Right lobe of liver (tissue), 4 donors: ENCODE measurements at regions not wholly inside any gene's neighbourhood (a gene's known extent, or its start where the extent isn't known, plus 50 kb on each side); places are given as distances from the start of the nearest gene placed in this dataset.

ENCODE experiments used
- POLR2A ChIP-seq: fragments of 450-650 bp; IDR thresholded peaks from one replicate; pipeline ENCODE4 v1.6.1; 2017; ENCODE audit warnings: antibody characterized with exemption, mild to moderate bottlenecking
- TF ChIP-seq, protein P1 (sequence below), 4 donors: fragments of 200-600 bp in 3 of 4; fragments of 450-650 bp in 1 of 4; IDR thresholded peaks; one replicate each; pipeline versions ENCODE4 v1.5.1 to v1.8.0; 2016 to 2022; ENCODE audit warnings: antibody characterized with exemption in 4 of 4, mild to moderate bottlenecking in 2 of 4
- donor health status: DM: no; HTN: no; CAD: no.
- donor health status: DM: no; HTN: no; CAD: no.
- donor health status: DM: no; HTN: yes; CAD: no.

DNA sequence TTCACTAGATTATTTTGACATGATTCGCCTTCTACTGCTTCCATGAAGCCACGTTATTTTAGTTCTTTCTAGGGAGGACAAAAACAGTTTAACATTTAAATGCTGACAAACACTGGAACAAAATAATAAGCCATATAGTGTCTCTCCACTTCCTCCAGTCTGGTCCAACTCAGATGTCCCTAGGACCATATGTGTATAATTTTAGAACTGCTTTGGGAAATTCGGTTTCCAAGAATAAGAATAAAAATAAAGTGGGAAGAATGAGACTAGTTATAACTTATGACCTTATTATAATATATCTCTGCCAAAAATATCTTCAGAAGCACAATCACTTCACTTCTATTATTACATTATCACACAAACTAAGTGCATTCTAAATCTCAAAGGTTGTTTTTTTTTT is 164.4 kb upstream of the POF1B start:
- TF ChIP-seq, protein P1, sequence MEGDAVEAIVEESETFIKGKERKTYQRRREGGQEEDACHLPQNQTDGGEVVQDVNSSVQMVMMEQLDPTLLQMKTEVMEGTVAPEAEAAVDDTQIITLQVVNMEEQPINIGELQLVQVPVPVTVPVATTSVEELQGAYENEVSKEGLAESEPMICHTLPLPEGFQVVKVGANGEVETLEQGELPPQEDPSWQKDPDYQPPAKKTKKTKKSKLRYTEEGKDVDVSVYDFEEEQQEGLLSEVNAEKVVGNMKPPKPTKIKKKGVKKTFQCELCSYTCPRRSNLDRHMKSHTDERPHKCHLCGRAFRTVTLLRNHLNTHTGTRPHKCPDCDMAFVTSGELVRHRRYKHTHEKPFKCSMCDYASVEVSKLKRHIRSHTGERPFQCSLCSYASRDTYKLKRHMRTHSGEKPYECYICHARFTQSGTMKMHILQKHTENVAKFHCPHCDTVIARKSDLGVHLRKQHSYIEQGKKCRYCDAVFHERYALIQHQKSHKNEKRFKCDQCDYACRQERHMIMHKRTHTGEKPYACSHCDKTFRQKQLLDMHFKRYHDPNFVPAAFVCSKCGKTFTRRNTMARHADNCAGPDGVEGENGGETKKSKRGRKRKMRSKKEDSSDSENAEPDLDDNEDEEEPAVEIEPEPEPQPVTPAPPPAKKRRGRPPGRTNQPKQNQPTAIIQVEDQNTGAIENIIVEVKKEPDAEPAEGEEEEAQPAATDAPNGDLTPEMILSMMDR (IDR thresholded peaks at IDR 0.05) = no peak
- TF ChIP-seq POLR2A = no peak
